Heart left ventricle (tissue), 13 donors: ENCODE measurements at regions not wholly inside any gene's neighbourhood (a gene's known extent, or its start where the extent isn't known, plus 50 kb on each side); places are given as distances from the start of the nearest gene placed in this dataset.

ENCODE experiments used
- CTCF ChIP-seq, 12 donors: fragments of 200-600 bp; sonication (generic) in 4 of 12; IDR thresholded peaks; one replicate each; pipeline versions ENCODE4 v1.5.0 to v1.8.0; 2018 to 2022; ENCODE audit warnings: antibody characterized with exemption in 12 of 12, mild to moderate bottlenecking in 5 of 12
- POLR2A ChIP-seq, 2 donors: fragments of 450-650 bp; IDR thresholded peaks; one replicate each; pipeline ENCODE4 v1.6.1; 2017; ENCODE audit warnings: antibody characterized with exemption in 2 of 2, mild to moderate bottlenecking in 2 of 2, moderate library complexity in 2 of 2
- donor health status: ischemic (EF 13 %, LVEDD 7.1; RV severe dilation, severe dysfunction).
- donor health status: DM: no; HTN: yes; CAD: no.
- donor health status: DM: no; HTN: no; CAD: no.
- donor health status: ischemic (EF 25% LVEDD 6.9; RV normal size, moderate dysfunction).
- donor health status: ischemic (EF 25% LVEDD 5.7; RV mildly dilated, moderate dysfunction).
- donor health status: ischemic (EF 35%, LVEDD 5.7; RV mildly dilated, moderate dysfunction).
- donor health status: nonischemic (EF 11% LVEDD 7.7; RV severe dilation, severe dysfunction).
- donor health status: DM: yes; HTN: yes; CAD: no.
- donor health status: PGD.
- donor health status: ischemic (EF 29% LVEDD 5.4; RV normal size, mild dysfunction).
- donor health status: nonischemic (EF 23%, LVEDD 6.1; RV moderate dilation, normal function).

GRCh38 chr1:98461873-98462385, 199.6 kb upstream of the SNX7 start:
- no peak for TF ChIP-seq POLR2A (IDR thresholded peaks at IDR 0.05)
- TF ChIP-seq CTCF (IDR thresholded peaks at IDR 0.05): no peak
